NCI-H2227 treated with DMSO at 0.1 percent for 48 hours (cell line): ENCODE measurements at regions not wholly inside any gene's neighbourhood (a gene's known extent, or its start where the extent isn't known, plus 50 kb on each side); places are given as distances from the start of the nearest gene placed in this dataset.
"Not testable (repeated sequence)": the region's sequence is repeated elsewhere in the genome, so short reads cannot be mapped to it uniquely, and the experiment has no call there.

Source experiments
- DNase-seq: peaks from one replicate; lab custom pipeline; 2025; lab: John Stamatoyannopoulos, UW

DNA sequence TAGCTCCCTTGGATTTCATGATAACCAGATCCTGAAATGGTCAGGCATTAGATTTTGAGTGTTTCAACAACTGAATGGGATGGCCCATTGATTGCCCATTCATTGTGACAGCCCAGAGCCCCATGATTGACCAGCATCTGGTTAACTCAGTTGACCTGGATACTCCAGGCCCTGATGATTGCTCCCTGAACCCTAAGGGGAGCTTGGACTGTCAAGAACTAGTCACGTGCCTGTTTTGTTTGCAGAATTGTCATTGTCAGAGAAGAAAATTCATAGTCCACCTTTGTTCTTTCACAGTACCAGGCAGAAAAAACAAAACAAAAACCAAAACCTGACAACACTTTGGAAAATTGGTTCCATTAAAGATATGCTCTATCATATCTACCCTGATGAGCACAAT, 241.3 kb upstream of the ONECUT1 start:
- no peak for DNase-seq

DNA sequence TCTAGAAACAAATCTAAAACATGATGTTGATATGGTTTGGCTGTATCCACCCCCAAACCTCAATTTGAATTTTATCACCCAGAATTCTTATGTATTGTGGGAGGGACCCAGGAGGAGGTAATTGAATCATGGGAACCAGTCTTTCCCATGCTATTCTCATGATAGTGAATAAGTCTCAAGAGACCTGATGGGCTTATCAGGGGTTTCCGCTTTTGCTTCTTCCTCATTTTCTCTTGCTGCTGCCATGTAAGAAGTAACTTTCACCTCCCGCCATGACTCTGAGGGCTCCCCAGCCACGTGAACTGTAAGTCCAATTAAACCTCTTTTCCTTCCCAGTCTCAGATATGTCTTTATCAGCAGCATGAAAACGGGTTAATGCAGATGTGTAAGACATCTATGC, 232.7 kb upstream of the ONECUT1 start:
- DNase-seq: no peak

DNA sequence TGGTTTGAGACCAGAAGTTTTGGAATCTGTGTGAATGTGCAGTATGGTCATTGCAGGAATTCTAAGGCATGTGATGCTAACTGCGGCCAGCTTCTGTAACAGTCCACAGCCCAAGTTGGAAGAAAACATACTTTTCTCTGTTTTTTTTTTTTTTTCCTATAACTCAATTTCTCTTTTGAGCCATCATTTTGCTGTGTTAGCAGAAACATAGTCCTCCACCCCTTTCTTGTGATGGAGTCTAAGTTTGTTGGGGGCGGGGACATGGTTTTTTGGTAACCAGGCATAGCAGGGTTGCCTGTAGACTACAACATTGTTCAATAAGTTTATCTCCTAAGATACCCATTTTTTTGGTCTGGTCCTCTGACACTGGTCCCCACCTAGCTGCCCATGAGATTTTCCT, 223.2 kb upstream of the ONECUT1 start:
- DNase-seq: no peak

DNA sequence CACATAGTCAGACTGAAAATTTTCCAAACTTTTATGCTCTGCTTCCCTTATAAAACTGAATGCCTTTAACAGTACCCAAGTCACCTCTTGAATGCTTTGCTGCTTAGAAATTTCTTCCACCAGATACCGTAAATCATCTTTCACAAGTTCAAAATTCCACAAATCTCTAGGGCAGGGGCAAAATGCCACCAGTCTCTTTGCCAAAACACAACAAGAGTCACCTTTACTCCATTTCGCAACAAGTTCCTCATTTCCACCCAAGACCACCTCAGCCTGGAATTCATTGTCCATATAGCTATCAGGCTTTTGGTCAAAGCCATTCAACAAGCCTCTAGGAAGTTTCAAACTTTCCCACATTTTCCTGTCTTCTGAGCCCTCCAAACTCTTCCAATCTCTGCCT, 221.6 kb upstream of the ONECUT1 start:
- DNase-seq: not testable (repeated sequence)

DNA sequence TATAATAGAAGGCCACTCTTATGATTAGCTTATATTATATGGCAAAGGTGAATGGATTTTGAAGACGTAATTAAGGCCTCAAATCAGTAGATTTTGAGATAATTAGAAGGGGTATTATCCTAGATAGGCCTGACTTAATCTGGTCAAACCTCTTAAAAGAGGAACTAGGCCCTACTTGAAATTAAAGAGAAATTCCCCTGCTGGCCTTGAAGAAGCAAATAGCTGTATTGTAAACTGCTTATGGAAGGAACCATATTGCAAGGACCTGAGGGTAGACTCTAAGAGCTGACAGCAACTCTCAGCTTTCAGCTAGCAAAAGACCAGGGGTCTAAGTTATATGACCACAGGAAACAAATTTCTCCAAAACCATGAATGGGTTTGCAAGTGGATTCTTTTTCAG, 219.0 kb upstream of the ONECUT1 start:
- DNase-seq: no peak

DNA sequence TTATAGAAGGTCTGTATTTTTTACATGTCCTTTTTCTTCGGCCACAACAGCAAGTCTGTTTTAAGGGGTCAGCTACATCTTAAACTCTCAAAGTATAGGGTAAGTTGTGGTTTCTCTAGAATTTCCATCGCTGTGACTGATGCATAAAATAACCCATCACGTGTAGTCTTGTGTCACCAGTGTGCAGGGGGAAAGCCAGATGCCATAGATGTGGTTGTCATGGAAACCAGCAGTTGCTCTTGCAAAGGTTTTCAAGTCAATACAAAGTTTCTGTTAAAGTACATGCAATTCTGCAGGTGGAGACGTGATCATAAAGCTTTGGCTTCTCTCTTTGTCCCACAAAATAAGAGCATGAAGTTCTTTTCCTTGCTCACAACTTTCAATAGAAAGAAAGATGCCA, 210.3 kb upstream of the ONECUT1 start:
- DNase-seq: no peak

DNA sequence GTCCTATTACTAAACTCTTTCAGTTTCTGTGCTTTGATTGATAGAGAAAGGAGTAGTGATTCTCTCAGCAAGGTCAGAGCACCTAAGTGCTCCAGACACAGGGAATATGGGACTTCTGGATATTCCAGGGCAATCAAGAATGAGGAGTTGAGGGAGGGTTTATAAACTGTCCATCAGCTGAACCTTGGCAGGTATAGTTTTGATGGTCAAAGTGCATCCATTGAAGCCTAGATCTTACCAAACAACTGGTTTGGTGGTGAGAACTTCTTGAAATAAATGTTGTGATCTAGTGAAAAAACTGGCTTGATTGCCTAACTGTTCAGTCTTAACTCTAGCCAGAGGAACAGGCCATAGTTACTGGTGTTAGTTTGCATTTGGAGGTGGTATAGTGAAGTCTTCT, 207.0 kb upstream of the ONECUT1 start:
- no peak for DNase-seq

DNA sequence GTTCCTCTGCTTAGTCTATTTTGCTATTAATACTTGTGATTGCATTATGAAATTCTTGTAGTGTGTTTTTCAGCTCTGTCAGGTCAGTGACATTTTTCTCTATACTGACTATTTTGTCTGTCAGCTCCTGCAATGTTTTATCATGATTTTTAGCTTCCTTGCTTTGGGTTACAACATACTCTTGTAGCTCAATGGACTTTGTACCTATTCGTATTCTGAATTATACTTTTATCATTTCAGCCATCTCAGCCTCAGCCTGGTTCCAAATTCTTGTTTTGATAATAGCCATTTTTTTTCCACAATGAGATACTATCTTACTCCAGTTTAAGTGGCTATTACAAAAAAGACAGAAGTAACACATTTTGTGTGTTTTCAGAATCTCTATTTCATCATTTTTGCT, 204.2 kb upstream of the ONECUT1 start:
- no peak for DNase-seq

DNA sequence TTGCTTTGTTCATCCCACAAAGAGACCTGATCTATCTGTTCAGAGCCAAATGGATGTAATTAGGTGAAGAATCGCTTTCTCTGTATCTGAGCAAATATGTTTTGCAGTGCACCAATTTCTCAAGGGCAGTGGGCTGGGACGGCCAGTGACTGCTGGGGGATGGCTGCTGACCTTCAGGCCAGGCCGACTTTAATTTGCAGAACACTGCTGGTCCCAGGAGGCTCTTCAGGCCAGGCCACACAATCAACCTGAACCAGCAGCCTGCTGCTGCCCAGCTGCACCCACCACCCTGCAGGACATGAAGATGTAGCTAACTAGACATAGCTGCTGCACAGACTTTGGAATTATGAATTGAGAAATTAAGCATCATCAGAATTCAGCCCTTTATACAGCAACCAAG, 194.4 kb upstream of the ONECUT1 start:
- DNase-seq: no peak

DNA sequence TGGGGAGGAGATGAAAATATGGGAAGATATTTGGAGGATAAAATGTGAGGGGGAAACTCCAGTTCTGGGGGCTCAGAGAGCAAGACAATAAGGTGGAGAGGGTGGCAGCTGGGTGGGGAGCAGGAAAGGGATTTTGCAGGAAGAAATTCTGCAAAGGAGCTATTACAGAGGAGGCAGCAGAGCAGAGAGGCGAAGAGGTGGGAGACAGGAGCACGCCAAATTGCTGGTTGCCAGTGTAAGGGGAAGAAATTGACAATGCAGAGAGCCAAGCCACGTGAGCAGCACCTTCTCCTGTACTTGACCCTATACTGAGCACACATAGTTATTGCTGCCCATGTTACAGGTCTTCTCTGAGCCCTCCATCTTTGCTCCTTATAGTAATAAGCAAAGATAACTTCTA, 190.3 kb upstream of the ONECUT1 start:
- DNase-seq: peak; percentile 21

DNA sequence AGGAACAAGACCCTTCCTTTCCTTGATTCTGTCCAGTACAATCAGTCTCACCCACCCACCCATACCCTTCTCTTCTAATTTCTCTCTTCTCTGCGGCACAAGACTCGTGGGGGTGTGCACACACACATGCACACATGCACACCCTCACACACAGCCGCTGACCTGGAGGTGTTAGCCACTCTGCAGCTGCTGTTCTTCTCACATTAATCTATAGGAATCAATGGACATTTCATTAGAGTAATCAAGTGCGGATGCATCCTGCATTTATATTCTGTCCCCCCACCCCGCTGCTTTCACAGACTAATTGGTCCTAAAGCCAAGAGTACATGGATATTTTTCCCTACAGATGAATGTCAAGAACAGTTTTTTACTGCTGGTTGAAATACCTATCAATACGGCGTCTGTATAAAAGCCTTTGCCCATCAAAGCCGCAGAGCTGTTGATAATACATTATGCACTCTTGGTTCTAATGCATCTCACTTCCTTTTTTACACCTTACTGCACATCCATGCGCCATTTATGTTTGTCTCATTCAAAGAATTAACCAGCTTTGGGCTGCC, 186.5 kb upstream of the ONECUT1 start:
- no peak for DNase-seq

DNA sequence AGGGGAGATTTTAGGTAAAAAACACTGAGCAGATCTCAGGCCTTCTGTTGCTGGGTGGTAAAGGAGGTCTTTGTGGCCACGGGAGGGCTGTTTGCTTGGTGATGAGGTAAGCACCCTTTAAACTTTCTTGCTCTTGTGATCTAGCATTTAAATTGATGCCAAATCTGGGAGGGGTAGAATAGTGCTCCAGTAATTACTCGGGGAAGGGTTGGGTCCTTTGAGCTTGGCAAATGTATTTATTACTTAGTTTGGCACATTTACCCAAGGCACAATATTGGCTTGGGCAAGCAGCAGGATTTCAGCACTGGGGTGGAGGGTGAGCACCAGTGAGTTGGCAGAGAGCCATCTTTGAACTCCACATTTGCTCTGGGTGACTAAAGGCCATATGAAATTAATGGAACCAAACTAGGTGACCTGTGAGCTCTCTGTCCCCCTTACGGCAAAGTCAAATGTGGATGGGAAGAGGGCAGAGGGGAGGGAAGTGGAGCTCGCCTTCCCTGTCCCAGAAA, 185.9 kb upstream of the ONECUT1 start:
- no peak for DNase-seq

DNA sequence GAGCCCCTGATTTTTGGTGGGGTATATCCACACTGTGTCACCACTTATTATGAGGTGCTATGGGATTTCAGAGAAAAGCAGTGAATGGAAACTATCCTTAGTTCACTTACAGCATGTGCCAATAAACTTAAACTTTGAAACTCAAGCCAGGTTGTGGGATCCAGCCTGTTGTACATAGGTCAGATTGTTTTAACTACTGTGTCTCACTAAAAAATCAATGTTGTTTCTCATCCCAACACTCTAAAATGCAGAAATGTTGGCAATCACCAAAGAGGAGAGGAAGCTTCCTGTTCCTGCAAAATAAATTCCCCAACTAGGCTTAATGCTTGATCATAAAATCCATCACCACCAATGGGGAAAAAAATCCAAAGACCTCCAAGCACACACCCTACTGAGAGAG, 173.7 kb upstream of the ONECUT1 start:
- DNase-seq: no peak

DNA sequence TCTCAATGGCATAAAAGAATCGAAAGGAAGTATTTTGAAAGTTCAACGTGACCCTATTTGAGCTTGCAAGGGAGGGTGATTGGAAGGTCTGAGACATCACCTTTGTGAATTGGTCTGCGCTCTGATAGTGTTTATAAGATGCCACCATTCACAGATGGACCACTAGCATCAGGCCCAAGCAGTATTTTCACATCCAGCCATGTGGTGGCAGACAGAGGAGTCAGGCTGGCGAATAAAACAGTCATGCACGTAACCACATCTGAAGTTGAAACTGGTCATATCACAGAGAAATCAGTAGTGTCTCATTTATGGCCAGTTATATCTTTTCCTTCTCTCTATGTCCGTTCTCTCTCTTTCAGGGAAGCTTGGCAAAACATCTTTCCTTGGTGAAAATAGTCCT, 170.1 kb upstream of the ONECUT1 start:
- no peak for DNase-seq

DNA sequence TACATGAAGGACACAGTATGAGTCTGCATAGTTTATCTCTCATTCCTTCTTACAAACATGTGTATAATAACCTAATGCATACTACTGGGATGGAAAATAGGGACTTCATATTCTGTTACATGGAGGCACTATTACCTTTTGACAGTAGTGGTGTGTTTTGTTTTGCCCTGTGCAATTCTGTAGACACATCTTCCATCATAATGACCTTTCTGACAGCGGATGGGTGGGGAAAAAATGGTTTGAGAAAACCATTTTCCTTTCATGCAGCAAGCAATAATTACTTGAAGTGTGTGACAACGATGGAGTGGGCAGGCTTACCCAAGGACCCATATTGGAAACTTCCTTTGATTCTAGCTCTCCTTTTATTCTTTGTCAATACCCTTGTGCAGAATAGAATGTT, 153.6 kb upstream of the ONECUT1 start:
- DNase-seq: peak; percentile 21

DNA sequence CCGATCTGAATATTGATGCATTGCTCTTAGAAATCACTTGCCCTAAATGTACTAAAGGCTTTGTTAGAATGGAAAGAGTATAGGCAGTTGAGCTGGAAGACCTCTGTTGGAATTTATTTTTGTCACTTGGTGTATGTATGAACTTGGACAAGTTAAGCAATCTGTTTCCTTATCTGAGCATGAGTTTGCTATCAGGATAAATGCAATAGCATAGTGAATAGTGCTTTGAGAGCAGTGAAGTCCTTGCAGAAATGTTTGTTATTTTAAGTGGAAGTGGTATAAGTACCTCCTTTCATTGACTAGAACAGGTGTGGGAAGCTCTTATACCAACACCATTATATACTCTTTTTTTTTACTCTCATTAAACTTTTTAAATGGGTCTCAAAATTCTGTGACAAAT, 146.4 kb upstream of the ONECUT1 start:
- no peak for DNase-seq

DNA sequence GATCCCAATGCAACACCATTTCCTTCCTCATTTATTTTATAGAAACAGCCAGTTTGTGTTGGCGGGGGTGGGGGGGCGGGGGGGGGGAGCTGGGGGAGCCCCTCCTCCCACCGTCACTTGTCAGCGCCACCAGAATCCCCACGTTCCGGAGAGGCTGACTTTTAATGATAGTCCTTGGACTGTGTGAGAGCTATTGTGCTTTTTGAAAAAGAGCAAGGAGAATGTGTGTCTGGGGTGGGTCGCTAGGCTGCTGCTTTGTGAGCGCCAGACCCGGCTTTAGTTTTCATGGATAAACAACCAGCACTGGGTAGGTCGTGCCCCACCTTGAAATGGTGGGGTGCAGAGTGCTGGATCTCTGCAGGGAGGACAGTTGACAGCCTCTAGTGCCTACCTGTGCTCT, 135.0 kb upstream of the ONECUT1 start:
- no peak for DNase-seq

DNA sequence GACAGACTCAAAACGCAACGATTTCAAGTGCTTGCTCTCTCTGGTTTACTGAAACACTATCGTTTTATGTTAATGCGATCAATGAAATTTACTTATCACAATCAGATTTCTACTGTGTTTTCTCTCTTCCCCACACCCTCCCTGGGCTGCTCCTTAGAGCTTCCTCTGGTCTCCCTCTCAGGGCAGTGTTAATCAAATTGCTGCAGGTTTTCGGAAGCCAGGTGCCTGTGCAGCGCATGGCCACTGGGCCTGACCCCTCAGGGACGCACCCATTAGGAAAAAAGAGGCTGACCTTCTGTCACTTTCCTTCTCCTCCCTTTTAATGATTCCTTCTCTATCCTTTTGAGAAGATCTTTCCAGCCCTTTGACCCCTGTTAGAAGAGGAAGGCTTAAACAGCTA, 134.5 kb upstream of the ONECUT1 start:
- no peak for DNase-seq

DNA sequence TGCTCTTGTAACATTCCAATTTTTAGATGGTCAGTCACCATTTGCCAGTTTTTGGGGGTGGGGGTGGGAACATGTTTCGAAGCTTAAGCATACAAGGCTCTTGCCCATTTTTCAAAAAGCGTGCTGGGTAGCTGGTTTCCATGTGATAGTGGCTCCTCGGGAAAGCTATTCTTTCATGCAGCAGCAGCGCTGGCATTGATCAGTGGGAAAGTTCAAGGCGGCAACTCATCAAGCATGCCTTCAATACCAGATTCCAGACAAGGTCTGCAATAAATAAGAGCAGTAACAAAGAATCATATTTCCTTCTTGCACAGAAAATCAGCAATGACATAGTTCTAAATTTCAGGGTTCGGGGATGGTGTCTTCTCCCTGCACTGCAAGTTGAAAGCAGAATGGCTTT, 133.5 kb upstream of the ONECUT1 start:
- no peak for DNase-seq

DNA sequence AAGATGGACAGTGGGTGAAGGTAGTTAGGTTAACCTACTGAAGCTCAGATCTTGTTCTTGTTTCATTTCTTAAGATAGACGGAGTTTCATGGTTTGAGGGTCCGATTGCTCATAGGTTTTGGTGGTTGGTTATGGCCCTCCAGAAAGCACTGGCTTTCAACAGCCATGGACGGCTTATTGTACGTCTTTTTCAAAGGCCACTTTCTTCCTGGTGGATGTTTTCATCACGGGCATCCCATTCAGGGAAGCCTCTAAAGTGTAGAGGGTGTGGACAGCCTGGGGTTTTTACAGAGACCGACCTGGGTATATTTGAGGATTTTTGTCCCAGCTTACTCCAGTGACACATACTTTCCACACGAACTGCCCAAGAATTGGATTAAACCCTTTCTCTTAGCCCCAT, 132.7 kb upstream of the ONECUT1 start:
- no peak for DNase-seq

DNA sequence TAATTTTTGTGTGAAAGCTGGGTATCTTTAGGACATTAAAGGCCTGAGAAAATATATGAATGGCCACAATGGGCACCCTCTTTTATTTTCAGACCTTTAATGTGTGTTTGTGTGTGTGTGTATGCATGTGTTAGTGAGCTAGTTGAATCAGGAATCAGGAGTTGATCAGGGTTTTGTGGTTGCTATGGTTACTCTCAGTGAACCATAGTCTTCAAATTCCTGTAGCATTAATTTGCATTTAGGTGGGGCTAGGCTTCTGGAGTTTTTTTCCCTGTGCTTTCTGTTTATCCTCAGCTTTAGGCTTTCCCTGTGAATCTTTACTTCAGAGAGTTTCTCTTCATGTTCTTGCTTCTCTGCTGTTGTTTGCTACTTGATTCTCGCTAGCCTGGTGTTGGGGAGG, 122.0 kb upstream of the ONECUT1 start:
- DNase-seq: no peak

DNA sequence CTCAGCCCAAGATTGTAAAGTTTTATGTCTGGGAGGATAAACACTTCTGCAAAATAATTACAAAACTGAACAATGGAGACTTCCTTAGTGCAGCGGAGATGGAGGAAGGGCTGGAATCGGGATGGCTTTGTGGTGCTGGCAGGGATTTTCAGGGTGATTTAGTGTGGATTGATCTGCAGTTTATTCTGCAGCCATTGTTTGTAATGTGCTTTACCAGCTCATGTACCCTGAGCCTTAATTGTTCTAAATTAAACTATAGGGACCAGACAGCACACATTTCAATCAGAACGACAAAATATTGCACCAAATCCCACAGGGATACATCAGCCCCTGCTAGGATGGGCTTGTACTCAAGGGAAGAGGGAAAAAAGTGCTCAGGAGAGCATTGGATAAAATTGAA, 103.2 kb upstream of the ONECUT1 start:
- no peak for DNase-seq

DNA sequence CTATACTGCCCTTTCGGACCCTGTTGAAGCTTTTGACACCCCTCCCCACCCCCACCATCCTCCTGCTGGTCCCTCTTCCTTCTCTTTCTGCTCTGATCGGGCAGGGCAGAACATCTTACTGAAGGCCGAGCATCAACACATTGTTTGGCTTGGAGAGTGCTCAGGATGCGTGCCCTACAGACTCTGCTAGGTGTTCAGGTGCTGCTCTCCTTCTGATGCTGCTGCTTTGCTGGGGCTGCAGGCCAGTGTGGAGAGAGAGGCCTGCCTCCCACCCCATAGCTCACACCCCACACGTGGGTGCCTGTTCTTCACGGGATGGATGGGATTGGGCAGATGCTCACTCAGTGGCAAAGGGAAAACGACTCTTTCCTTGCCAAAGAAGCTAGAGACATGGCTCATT, 89.8 kb upstream of the ONECUT1 start:
- DNase-seq: no peak

DNA sequence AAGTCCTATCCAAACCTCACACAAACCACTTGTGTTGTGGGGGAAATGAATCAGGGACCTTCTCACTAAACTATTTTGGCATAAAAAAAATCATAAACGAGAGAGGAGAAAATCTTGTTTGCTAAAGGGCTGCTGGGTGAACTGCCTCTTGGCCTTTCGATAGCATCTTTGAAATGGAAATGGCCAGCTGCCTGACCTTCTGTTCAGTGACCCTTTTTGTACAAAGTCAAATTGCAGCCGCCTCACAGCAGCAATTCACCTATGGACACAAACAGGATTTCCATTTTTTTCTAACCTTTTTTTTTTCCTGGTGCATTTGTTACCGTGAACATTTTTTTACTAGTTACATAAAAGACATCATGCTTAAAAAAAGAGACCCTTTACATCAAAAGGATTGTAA, 89.0 kb upstream of the ONECUT1 start:
- no peak for DNase-seq
